ENCODE measurements at regions not wholly inside any gene's neighbourhood (a gene's known extent, or its start where the extent isn't known, plus 50 kb on each side); places are given as distances from the start of the nearest gene placed in this dataset.
"Not testable (repeated sequence)": the region's sequence is repeated elsewhere in the genome, so short reads cannot be mapped to it uniquely, and the experiment has no call there.

- ATAC-seq, result not testable (repeated sequence)
Observed at GRCh38 chr7:106713452-106713851, 52.5 kb upstream of the CCDC71L start.

DNA sequence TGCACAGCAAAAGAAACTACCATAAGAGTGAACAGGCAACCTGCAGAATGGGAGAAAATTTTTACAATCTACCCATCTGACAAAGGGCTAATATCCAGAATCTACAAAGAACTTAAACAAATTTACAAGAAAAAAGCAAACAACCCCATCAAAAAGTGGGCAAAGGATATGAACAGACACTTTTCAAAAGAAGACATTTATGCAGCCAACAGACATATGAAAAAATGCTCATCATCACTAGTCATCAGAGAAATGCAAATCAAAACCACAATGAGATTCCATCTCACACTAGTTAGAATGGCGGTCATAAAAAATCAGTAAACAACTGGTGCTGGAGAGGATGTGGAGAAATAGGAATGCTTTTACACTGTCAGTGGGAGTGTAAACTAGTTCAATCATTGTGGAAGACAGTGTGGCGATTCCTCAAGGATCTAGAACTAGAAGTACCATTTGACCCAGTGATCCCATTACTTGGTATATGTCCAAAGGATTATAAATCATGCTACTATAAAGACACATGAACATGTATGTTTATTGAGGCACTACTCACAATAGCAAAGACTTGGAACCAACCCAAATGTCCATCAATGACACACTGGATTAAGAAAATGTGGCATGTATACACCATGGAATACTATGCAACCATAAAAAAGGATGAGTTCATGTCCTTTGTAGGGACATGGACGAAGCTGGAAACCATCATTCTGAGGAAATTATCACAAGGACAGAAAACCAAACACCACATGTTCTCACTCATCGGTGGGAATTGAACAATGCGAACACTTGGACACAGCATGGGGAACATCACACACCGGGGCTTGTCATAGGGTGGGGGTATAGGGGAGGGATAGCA lies 53.9 kb upstream of the CCDC71L start:
- ATAC-seq, result not testable (repeated sequence)

DNA sequence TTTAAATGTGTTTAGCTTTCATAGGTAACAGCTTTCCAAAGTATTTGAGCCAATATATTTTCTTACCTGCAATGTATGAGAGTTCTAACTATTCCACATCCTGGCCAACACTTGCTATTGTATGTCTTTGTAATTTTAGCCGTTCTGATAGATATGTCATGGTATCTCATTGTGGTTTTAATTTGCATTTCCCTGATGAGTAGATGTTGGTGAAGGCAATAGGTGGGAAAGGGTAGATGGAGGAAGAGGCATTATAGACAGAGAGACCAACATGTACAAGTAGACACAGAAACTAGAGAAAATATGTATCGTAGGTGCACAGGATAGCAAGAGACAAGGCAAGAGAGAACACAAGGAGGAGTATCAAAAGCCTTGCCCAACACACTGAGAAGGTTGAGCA lies 54.8 kb upstream of the CCDC71L start:
- ATAC-seq, result no peak

- ATAC-seq, result no peak
Observed at GRCh38 chr7:106717254-106717954, 56.4 kb upstream of the CCDC71L start.

GRCh38 chr7:106717955-106718871 lies 57.3 kb upstream of the CCDC71L start:
- peak; percentile 97 for ATAC-seq

DNA sequence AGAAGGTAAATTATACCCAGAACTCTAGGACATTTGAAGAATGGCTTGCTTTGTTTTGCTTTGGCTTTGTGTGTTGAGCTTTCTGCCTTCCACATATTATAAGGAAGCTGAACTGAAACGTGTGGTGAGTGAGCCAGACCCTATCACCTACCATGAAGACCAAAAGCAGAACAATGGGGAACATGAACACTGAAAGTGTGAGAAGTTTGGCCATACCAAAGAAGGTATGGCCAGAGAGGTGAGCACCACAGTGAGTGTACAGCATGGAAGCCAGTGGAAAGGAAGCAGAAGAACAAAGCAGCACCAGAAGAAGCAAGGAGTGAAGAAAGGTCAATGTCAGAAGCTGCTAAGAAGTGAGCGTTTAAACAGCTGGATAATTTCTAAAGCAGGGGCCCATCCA lies 59.7 kb upstream of the CCDC71L start:
- no peak for ATAC-seq

- ATAC-seq, result no peak
Observed at GRCh38 chr7:106721816-106722785, 61.1 kb upstream of the CCDC71L start.

DNA sequence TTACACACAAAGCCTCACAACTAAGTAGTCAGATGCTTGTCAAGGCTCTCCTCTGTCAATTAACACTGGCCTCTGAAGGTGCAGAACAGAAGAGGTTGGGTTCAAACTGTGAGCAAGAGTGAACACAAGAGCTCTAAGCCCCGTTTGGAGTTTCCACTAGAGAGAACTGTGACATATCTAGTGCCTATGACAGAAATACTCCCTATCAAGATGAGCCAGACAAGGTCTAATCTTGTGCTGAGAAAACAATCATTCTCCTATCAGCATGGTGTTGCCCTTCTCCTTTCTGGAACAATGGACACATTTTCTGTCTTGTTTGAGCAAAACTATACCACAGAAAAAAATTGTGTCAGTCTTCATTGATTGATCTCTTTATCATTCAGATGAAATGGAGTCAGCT lies 62.4 kb upstream of the CCDC71L start:
- ATAC-seq, result no peak

- ATAC-seq, result peak; percentile 15
Observed at GRCh38 chr7:106729720-106730385, 68.9 kb upstream of the CCDC71L start.

DNA sequence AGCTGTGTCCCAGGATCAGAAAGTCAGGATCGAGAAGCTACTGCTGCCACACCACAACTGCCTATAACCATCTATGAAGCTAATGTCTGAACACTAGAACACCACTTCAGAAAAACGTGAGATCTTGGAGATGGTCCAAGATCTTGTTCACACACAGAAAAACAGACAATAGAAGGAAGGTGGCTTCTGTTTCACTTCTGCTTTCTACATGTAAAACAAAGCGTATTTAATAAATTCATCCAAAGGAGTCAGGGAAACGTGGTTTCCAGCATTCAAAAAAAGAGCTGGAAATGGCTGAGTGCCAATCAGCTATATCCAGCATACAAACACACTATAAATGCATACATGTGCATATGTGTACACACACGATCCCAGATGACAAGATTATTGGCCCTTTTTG lies 70.2 kb upstream of the CCDC71L start:
- ATAC-seq, result no peak

GRCh38 chr7:106731646-106732444 lies 70.9 kb upstream of the CCDC71L start:
- ATAC-seq, result no peak

GRCh38 chr7:106735637-106736036 lies 74.7 kb upstream of the CCDC71L start:
- no peak for ATAC-seq

DNA sequence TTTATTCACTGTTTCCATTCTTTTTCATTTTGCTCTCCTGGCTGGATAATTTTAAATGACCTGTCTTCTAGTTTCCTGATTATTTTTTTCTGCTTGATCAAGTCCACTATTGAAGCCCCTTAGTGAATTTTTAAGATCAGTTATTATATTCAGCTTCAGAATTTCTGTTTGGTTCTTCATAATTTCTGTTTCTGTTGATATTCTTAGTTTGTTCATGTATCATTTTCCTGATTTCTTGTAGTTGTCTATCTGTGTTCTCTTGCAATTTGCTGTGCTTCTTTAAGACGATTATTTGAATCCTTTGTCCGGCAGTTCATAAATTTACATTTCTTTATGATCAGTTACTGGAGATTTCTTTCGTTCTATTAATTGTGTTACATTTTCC lies 75.2 kb upstream of the CCDC71L start:
- ATAC-seq, result no peak

DNA sequence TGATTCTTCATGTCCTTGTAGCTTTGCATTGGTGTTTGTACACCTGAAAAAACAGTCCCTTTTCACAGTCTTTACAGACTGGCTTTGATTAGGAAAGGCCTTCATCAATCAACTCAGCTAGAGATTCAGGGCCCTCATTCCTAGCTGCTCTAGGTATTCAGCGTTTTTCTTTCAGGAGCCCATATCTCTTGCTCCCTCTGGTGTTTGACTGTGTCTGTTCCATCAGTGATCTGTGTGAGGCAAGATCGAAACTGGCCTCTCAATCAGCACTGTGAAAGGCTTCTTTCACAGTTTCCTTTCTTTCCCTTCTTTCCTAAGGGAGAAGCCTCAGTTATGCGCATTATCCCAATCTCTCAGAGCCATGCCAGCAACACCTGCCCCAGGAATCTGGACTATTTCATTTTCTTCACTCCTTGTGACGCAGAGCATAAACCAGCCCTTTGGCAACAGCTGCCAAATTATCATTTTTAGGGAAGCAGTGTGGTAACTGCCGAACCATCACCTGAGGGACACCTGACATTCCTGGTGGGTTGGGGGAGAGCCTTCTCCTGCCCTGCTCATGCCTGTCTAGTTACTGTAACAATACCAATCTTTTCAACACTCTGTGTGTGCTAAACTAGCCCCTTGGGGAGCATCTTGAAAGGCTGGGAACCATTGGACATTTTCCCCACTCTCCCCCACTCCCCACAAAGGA lies 75.7 kb upstream of the CCDC71L start:
- peak; percentile 85 for ATAC-seq

DNA sequence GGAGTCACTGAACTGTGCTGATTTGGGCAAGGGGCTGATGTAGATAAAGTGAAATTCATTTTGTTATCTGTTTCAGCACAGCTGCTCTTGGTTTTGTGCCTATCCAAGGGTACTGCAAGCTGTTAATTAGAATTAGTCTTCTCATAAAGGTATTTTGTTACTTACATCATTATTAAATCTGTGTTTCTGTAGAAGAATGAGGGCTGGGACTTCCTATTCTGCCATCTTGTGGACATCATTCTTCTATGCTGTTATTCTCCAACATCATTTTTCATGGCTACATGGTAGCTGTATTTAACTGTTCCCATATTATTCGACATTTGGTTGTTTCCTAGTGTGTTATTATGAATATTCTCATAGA lies 76.2 kb upstream of the CCDC71L start:
- no peak for ATAC-seq

DNA sequence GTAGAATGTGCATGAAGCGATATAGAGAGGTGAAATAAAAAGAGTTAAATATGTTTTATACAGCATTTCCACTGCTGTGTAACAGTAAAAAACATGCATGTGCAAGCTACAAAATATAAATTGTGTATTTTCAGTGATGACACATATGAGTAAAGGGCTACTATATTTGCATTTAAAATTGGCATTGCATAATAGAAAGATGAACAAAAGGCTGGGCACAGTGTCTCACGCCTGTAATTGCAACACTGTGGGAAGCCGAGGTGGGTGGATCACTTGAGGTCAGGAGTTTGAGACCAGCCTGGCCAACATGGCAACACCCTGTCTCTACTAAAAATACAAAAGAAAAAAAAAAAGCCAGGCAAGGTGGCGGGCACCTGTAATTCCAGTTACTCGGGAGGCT lies 79.8 kb upstream of the CCDC71L start:
- no peak for ATAC-seq

DNA sequence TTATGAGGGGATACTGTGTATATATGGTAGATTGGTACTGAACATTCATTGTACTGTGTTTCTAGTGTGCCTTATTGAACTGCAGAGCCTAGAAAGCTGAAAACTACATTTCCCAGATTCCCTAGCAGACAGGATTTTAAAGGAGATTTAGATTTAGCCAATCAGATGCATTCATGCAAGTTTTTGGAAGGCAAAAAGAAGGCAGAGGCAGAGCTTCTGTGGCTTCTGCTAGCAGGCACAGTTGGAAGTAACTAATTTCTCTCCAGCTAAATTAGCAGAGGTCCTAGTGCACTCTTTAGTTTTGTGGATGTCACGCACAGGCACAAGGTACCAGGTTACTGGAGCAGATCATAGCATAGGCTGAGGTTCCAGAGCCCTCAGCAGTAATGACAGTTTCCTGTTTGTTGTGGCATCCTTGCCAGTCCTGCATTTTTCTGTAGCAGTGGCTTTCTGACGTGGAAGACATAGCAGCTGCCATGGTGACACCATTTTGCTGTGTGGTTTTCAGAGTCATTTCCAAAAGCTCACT lies 83.7 kb upstream of the CCDC71L start:
- ATAC-seq, result no peak

DNA sequence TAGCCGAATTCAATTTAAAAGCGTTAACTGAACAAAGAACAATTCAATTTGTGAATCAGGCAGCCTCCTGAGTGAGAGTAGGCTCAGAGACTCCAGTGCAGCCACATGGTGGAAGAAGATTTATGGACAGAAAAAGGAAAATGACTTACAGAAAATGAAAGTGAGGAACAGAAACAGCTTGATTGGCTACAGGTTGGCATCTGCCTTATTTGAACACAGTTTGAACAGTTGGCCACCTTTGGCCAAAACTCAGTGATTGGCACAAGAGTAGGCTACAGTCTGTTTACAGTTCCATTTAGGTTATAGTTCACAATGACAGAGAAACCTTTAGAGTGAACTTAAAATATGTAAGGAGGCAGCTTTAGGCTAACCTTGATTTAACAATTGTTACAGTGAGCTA lies 86.3 kb upstream of the CCDC71L start:
- ATAC-seq, result not testable (repeated sequence)

- no peak for ATAC-seq
Observed at GRCh38 chr7:106747804-106748203, 86.8 kb upstream of the CCDC71L start.

DNA sequence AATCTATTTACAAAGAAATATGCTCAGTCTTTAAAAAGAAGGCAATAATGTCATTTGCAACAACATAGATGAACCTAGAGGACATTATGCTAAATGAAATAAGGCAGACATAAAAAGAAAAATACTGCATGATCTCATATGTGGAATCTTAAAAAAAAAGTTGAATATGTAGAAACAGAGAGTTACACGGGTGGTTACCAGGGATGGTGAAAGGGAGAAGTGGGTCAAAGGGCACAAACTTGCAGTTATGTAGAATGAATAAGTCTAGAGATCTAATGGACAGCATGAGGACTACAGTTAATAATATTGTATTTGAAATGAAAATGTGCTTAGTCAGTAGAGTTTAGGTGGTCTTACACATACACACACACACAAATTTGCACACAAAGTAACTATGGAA lies 88.2 kb upstream of the CCDC71L start:
- ATAC-seq, result no peak

All from esophagus mucosa (tissue), 1 donor.